SU-DHL-6 (cell line): ENCODE measurements at regions not wholly inside any gene's neighbourhood (a gene's known extent, or its start where the extent isn't known, plus 50 kb on each side); places are given as distances from the start of the nearest gene placed in this dataset.

Source experiments
- CTCF ChIP-seq: fragments of 200-600 bp; sonication (generic); IDR thresholded peaks from one replicate; pipeline ENCODE4 v1.5.1; 2017; ENCODE audit warnings: antibody characterized with exemption, mild to moderate bottlenecking, low read length, moderate library complexity; ENCODE audit not compliant: insufficient read depth, poor library complexity, severe bottlenecking
- EZH2phosphoT487 ChIP-seq: fragments of 200-600 bp; sonication (generic), shearing (Covaris generic); conservative IDR thresholded peaks from 2 replicates; pipeline ENCODE4 v1.6.1; 2018; ENCODE audit warnings: mild to moderate bottlenecking, antibody characterized with exemption, low read length, moderate library complexity, mixed read lengths

- no peak for TF ChIP-seq CTCF
- TF ChIP-seq EZH2phosphoT487 = no peak
Measured at GRCh38 chr9:22210262-22210661, 201.2 kb upstream of the CDKN2B start.
